Keratinocyte (primary cell): ENCODE measurements at regions not wholly inside any gene's neighbourhood (a gene's known extent, or its start where the extent isn't known, plus 50 kb on each side); places are given as distances from the start of the nearest gene placed in this dataset.
"Not testable (repeated sequence)": the region's sequence is repeated elsewhere in the genome, so short reads cannot be mapped to it uniquely, and the experiment has no call there.

Experiments
- DNase-seq: peaks from one replicate; pipeline ENCODE4 v3.0.0-alpha.2; 2011; ENCODE audit warnings: low read depth, missing footprints, low spot score
- FAIRE-seq: peaks from 2 replicates; lab custom pipeline; 2011; peaks lifted over from hg19 to GRCh38; lab: Jason Lieb, UNC
- H2AFZ ChIP-seq: 2 replicates; pipeline ENCODE4 v1.6.0; 2012; ENCODE audit warnings: low read length, control low read depth, inconsistent platforms; ENCODE audit not compliant: control insufficient read depth
- H3K27ac ChIP-seq: 2 replicates; pipeline ENCODE4 v1.5.1; 2011; ENCODE audit warnings: low read length; ENCODE audit not compliant: control insufficient read depth, insufficient read depth
- H3K27me3 ChIP-seq: 3 replicates; pipeline ENCODE4 v1.6.0; 2011; ENCODE audit warnings: low read length; ENCODE audit not compliant: control insufficient read depth, insufficient read depth; ENCODE audit errors: extremely low read depth
- H3K36me3 ChIP-seq, 2 experiments: 2 replicates in 1 of 2; 3 replicates in 1 of 2; pipeline ENCODE4 v1.5.1; 2011; ENCODE audit warnings: low read length in 2 of 2, mild to moderate bottlenecking in 1 of 2; ENCODE audit not compliant: control insufficient read depth in 2 of 2, insufficient read depth in 2 of 2; ENCODE audit errors: extremely low read depth in 1 of 2
- H3K4me1 ChIP-seq: 3 replicates; pipeline ENCODE4 v1.5.1; 2011; ENCODE audit warnings: low read length; ENCODE audit not compliant: control insufficient read depth, insufficient read depth; ENCODE audit errors: extremely low read depth
- H3K4me2 ChIP-seq: 3 replicates; pipeline ENCODE4 v1.6.0; 2011; ENCODE audit warnings: low read depth, low read length; ENCODE audit not compliant: control insufficient read depth, insufficient read depth; ENCODE audit errors: extremely low read depth
- H3K4me3 ChIP-seq, 3 experiments: fragments of 200-600 bp in 1 of 3; sonication (generic) in 1 of 3; 2 replicates in 2 of 3; 3 replicates in 1 of 3; pipeline ENCODE4 v1.5.1; 2011 to 2016; ENCODE audit warnings: low read length in 3 of 3, mild to moderate bottlenecking in 3 of 3, control low read depth in 2 of 3, inconsistent platforms in 1 of 3, low read depth in 1 of 3, mixed read lengths in 1 of 3, mixed run types in 1 of 3, moderate library complexity in 1 of 3; ENCODE audit not compliant: control insufficient read depth in 2 of 3, insufficient read depth in 2 of 3; ENCODE audit errors: extremely low read depth in 1 of 3
- H3K79me2 ChIP-seq: 2 replicates; pipeline ENCODE4 v1.6.0; 2012; ENCODE audit warnings: low read length; ENCODE audit not compliant: control insufficient read depth, insufficient read depth
- H3K9ac ChIP-seq: 3 replicates; pipeline ENCODE4 v1.6.0; 2011; ENCODE audit warnings: low read length; ENCODE audit not compliant: control insufficient read depth, insufficient read depth; ENCODE audit errors: extremely low read depth
- H3K9me1 ChIP-seq: 3 replicates; pipeline ENCODE4 v1.6.0; 2011; ENCODE audit warnings: low read length; ENCODE audit not compliant: control insufficient read depth, insufficient read depth; ENCODE audit errors: extremely low read depth
- H3K9me3 ChIP-seq: 2 replicates; pipeline ENCODE4 v1.5.1; 2012; ENCODE audit warnings: low read depth, low read length; ENCODE audit not compliant: control insufficient read depth
- H4K20me1 ChIP-seq: 3 replicates; pipeline ENCODE4 v1.6.0; 2011; ENCODE audit warnings: low read length; ENCODE audit not compliant: control insufficient read depth, insufficient read depth; ENCODE audit errors: extremely low read depth
- CTCF ChIP-seq, 3 experiments: IDR thresholded peaks in 1 of 3; conservative IDR thresholded peaks in 1 of 3; optimal IDR thresholded peaks in 1 of 3; 2 replicates in 2 of 3; 3 replicates in 1 of 3; pipeline versions ENCODE3 to v1.5.1; 2011; ENCODE audit warnings: low read length in 3 of 3, mild to moderate bottlenecking in 3 of 3, moderate library complexity in 2 of 3, control low read depth in 1 of 3, inconsistent platforms in 1 of 3; ENCODE audit not compliant: insufficient read depth in 2 of 3; ENCODE audit errors: extremely low read depth in 1 of 3
- dilution Hi-C: fragments of 300-500 bp; cut with MboI; formaldehyde crosslinking; loops from one replicate; pipeline ENCODE4 v1.7.0; 2020; ENCODE audit warnings: low sequenced_read_pairs; ENCODE audit not compliant: extremely low pct_ligation_motif_present

DNA sequence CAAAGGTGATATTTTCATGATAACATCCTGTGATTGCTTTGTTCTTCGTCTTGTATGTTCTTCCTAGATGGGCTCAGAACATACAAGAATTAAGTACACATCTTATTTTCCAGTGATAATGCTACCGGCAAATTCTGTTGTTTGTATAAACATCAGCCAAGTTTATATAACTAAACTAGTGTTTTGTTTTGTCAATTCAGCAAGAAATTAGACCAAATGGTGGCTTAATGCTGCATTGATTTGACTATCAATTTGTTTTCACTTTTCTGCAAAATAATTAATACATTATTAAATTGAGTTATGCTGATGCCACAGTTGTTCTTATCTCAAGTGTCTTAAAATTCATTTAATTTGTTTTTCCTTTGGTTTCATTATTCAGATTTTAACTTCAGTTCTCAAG is 177.7 kb downstream of the OR4F29 start:
- H3K36me3 ChIP-seq, dilution Hi-C loops, H3K9me3 ChIP-seq, FAIRE-seq, H3K4me2 ChIP-seq, H3K4me3 ChIP-seq, H3K9ac ChIP-seq, H3K79me2 ChIP-seq, H3K27ac ChIP-seq, DNase-seq, H4K20me1 ChIP-seq, H3K4me1 ChIP-seq, H3K27me3 ChIP-seq, H3K9me1 ChIP-seq, H2AFZ ChIP-seq: not testable (repeated sequence)

GRCh38 chr1:267815-268214 is 183.7 kb downstream of the OR4F29 start:
- H4K20me1 ChIP-seq, H3K4me1 ChIP-seq, H3K79me2 ChIP-seq, H2AFZ ChIP-seq, H3K9ac ChIP-seq, FAIRE-seq, H3K27me3 ChIP-seq, H3K9me1 ChIP-seq, dilution Hi-C loops, H3K36me3 ChIP-seq, H3K27ac ChIP-seq, H3K9me3 ChIP-seq, H3K4me2 ChIP-seq, H3K4me3 ChIP-seq: not testable (repeated sequence)
- peak; percentile 0 for DNase-seq
- peak in 2 of 3 experiments; percentile 26 to 49 for TF ChIP-seq CTCF (optimal IDR thresholded peaks at IDR 0.05 in 1 of 3, IDR thresholded peaks at IDR 0.05 in 1 of 3, conservative IDR thresholded peaks at IDR 0.05 in 1 of 3; ENCODE audit: extremely low read depth in 1 of 3, insufficient read depth in 2 of 3, low read length in 3 of 3)
